Ovary (tissue), 3 donors: ENCODE measurements at regions not wholly inside any gene's neighbourhood (a gene's known extent, or its start where the extent isn't known, plus 50 kb on each side); places are given as distances from the start of the nearest gene placed in this dataset.

Experiments
- EP300 ChIP-seq: sonication (generic); formaldehyde crosslinking; IDR thresholded peaks from one replicate; pipeline ENCODE4 v1.6.1; 2017; ENCODE audit warnings: antibody characterized with exemption
- POLR2A ChIP-seq: fragments of 450-650 bp; IDR thresholded peaks from one replicate; pipeline ENCODE4 v1.6.1; 2017; ENCODE audit warnings: antibody characterized with exemption, mild to moderate bottlenecking, moderate library complexity
- TF ChIP-seq, protein P1 (sequence below), 3 donors: fragments of 450-650 bp in 2 of 3; fragments of 200-600 bp in 1 of 3; IDR thresholded peaks; one replicate each; pipeline versions ENCODE4 v1.5.1 to v1.8.0; 2016 to 2022; ENCODE audit warnings: antibody characterized with exemption in 3 of 3, mild to moderate bottlenecking in 1 of 3
- donor health status: DM: no; HTN: no; CAD: no.

DNA sequence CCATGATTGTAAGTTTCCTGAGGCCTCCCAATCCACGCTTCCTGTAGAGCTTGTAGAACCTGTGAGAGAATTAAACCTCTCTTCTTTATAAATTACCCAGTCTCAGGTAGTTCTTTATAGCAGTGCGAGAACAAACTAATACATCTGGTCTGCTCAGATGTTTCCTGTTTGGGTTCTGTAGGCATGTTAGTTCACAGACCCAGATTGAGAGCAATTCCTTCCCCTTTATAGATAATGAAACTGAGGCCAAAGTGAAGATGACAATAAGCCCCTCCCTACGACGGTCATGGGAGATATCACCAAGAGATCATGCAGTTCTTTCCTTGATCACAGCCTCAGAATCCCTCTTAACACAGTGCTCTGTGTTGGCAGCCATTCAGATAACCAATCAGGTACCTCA lies 76.5 kb upstream of the CLMN start:
- TF ChIP-seq, protein P1, sequence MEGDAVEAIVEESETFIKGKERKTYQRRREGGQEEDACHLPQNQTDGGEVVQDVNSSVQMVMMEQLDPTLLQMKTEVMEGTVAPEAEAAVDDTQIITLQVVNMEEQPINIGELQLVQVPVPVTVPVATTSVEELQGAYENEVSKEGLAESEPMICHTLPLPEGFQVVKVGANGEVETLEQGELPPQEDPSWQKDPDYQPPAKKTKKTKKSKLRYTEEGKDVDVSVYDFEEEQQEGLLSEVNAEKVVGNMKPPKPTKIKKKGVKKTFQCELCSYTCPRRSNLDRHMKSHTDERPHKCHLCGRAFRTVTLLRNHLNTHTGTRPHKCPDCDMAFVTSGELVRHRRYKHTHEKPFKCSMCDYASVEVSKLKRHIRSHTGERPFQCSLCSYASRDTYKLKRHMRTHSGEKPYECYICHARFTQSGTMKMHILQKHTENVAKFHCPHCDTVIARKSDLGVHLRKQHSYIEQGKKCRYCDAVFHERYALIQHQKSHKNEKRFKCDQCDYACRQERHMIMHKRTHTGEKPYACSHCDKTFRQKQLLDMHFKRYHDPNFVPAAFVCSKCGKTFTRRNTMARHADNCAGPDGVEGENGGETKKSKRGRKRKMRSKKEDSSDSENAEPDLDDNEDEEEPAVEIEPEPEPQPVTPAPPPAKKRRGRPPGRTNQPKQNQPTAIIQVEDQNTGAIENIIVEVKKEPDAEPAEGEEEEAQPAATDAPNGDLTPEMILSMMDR (IDR thresholded peaks at IDR 0.05) = no peak
- TF ChIP-seq EP300 (no peak), POLR2A (no peak)
